GM19025 (cell line): ENCODE measurements at regions not wholly inside any gene's neighbourhood (a gene's known extent, or its start where the extent isn't known, plus 50 kb on each side); places are given as distances from the start of the nearest gene placed in this dataset.
"Not testable (repeated sequence)": the region's sequence is repeated elsewhere in the genome, so short reads cannot be mapped to it uniquely, and the experiment has no call there.

Source experiments
- ATAC-seq: cut with Tn5 transposase; IDR thresholded peaks from one replicate; pipeline ENCODE4 v1.9.1; 2021; ENCODE audit warnings: mild to moderate bottlenecking, low read depth, moderate library complexity; ENCODE audit not compliant: unreplicated experiment

- no peak for ATAC-seq
These were observed 831.1 kb upstream of the NCAM2 start for GRCh38 chr21:20167059-20167458.

- ATAC-seq: no peak
These were observed 828.2 kb upstream of the NCAM2 start for GRCh38 chr21:20169812-20170576.

GRCh38 chr21:20186186-20186585, 812.0 kb upstream of the NCAM2 start:
- no peak for ATAC-seq

- ATAC-seq: no peak
These were observed 811.2 kb upstream of the NCAM2 start for GRCh38 chr21:20187028-20187427.

- not testable (repeated sequence) for ATAC-seq
These were observed 796.9 kb upstream of the NCAM2 start for GRCh38 chr21:20201323-20201722.

- ATAC-seq: no peak
These were observed 790.9 kb upstream of the NCAM2 start for GRCh38 chr21:20207335-20207734.

GRCh38 chr21:20215959-20216358, 782.2 kb upstream of the NCAM2 start:
- no peak for ATAC-seq

GRCh38 chr21:20220586-20220985, 777.6 kb upstream of the NCAM2 start:
- ATAC-seq: no peak

- not testable (repeated sequence) for ATAC-seq
These were observed 776.2 kb upstream of the NCAM2 start for GRCh38 chr21:20221981-20222380.

- ATAC-seq: not testable (repeated sequence)
These were observed 761.6 kb upstream of the NCAM2 start for GRCh38 chr21:20236649-20237048.

- ATAC-seq: no peak
These were observed 748.8 kb upstream of the NCAM2 start for GRCh38 chr21:20249401-20249800.

GRCh38 chr21:20250337-20250736, 747.9 kb upstream of the NCAM2 start:
- ATAC-seq: no peak

- no peak for ATAC-seq
These were observed 744.9 kb upstream of the NCAM2 start for GRCh38 chr21:20253261-20253660.

GRCh38 chr21:20254964-20255363, 743.2 kb upstream of the NCAM2 start:
- ATAC-seq: no peak

- ATAC-seq: no peak
These were observed 741.0 kb upstream of the NCAM2 start for GRCh38 chr21:20257052-20257740.

- no peak for ATAC-seq
These were observed 739.7 kb upstream of the NCAM2 start for GRCh38 chr21:20258542-20258941.

- ATAC-seq: no peak
These were observed 739.0 kb upstream of the NCAM2 start for GRCh38 chr21:20259031-20259867.

- ATAC-seq: no peak
These were observed 738.1 kb upstream of the NCAM2 start for GRCh38 chr21:20260124-20260523.

- no peak for ATAC-seq
These were observed 736.8 kb upstream of the NCAM2 start for GRCh38 chr21:20261364-20261763.

GRCh38 chr21:20265707-20266440, 732.3 kb upstream of the NCAM2 start:
- ATAC-seq: no peak

- no peak for ATAC-seq
These were observed 731.8 kb upstream of the NCAM2 start for GRCh38 chr21:20266441-20266710.
